Liver (tissue), 8 donors: ENCODE measurements at regions not wholly inside any gene's neighbourhood (a gene's known extent, or its start where the extent isn't known, plus 50 kb on each side); places are given as distances from the start of the nearest gene placed in this dataset.

ENCODE experiments used
- DNase-seq: peaks from one replicate; pipeline ENCODE4 v3.0.0-alpha.2; 2017; ENCODE audit warnings: low spot score
- H3K27ac ChIP-seq, 2 donors: one replicate each; pipeline ENCODE4 v1.7.0; 2013; ENCODE audit warnings: inconsistent platforms in 2 of 2, low read length in 2 of 2, control low read depth in 1 of 2, low read depth in 1 of 2, mild to moderate bottlenecking in 1 of 2
- H3K27me3 ChIP-seq, 4 donors: one replicate each; pipeline versions ENCODE4 v1.6.1 to v1.7.0; 2013; ENCODE audit warnings: low read length in 3 of 4, inconsistent platforms in 1 of 4, mild to moderate bottlenecking in 1 of 4, moderate library complexity in 1 of 4; ENCODE audit not compliant: control insufficient read depth in 4 of 4, insufficient read depth in 4 of 4
- H3K36me3 ChIP-seq, 4 donors: one replicate each; pipeline versions ENCODE4 v1.6.1 to v1.7.0; 2013; ENCODE audit warnings: low read length in 3 of 4, mild to moderate bottlenecking in 3 of 4, low read depth in 1 of 4, moderate library complexity in 1 of 4; ENCODE audit not compliant: control insufficient read depth in 4 of 4, insufficient read depth in 3 of 4
- H3K4me1 ChIP-seq, 4 donors: one replicate each; pipeline versions ENCODE4 v1.6.1 to v1.7.0; 2013; ENCODE audit warnings: low read length in 3 of 4, mild to moderate bottlenecking in 3 of 4, moderate library complexity in 1 of 4; ENCODE audit not compliant: control insufficient read depth in 4 of 4, insufficient read depth in 4 of 4
- H3K4me3 ChIP-seq, 3 donors: one replicate each; pipeline versions ENCODE4 v1.6.1 to v1.7.0; 2013; ENCODE audit warnings: low read length in 3 of 3, control low read depth in 1 of 3, low read depth in 1 of 3, mild to moderate bottlenecking in 1 of 3
- H3K9ac ChIP-seq, 2 donors: one replicate each; pipeline ENCODE4 v1.7.0; 2013; ENCODE audit warnings: low read length in 2 of 2, mild to moderate bottlenecking in 2 of 2, moderate library complexity in 2 of 2, control low read depth in 1 of 2, low read depth in 1 of 2
- H3K9me3 ChIP-seq, 4 donors: one replicate each; pipeline versions ENCODE4 v1.6.1 to v1.7.0; 2013; ENCODE audit warnings: low read length in 3 of 4; ENCODE audit not compliant: control insufficient read depth in 4 of 4
- ATF3 ChIP-seq: IDR thresholded peaks from 2 replicates; pipeline ENCODE4 v1.6.1; 2016; ENCODE audit warnings: antibody characterized with exemption
- CTCF ChIP-seq: fragments of 150-350 bp; IDR thresholded peaks from 2 replicates; pipeline ENCODE4 v1.5.1; 2017; ENCODE audit warnings: improper control_type of control experiment, low read depth, low read length; ENCODE audit not compliant: missing input control
- EGR1 ChIP-seq, 2 donors: IDR thresholded peaks; 2 replicates each; pipeline ENCODE4 v1.6.1; 2016 to 2018; ENCODE audit warnings: antibody characterized with exemption in 2 of 2, low read depth in 2 of 2
- FOXA1 ChIP-seq: IDR thresholded peaks from 2 replicates; pipeline ENCODE4 v1.6.1; 2016; ENCODE audit warnings: antibody characterized with exemption
- FOXA2 ChIP-seq: IDR thresholded peaks from 2 replicates; pipeline ENCODE4 v1.6.1; 2016; ENCODE audit warnings: antibody characterized with exemption
- GABPA ChIP-seq, 2 donors: IDR thresholded peaks in 1 of 2; conservative IDR thresholded peaks in 1 of 2; 2 replicates each; pipeline ENCODE4 v1.6.1; 2016; ENCODE audit warnings: antibody characterized with exemption in 2 of 2, mild to moderate bottlenecking in 1 of 2, moderate library complexity in 1 of 2
- HNF4A ChIP-seq, 2 donors: conservative IDR thresholded peaks; 2 replicates each; pipeline ENCODE4 v1.6.1; 2016; ENCODE audit warnings: antibody characterized with exemption in 2 of 2, mild to moderate bottlenecking in 2 of 2
- HNF4G ChIP-seq: IDR thresholded peaks from 2 replicates; pipeline ENCODE4 v1.6.1; 2016; ENCODE audit warnings: antibody characterized with exemption
- JUND ChIP-seq, 2 donors: IDR thresholded peaks; 2 replicates each; pipeline ENCODE4 v1.6.1; 2016; ENCODE audit warnings: antibody characterized with exemption in 2 of 2
- MAX ChIP-seq: IDR thresholded peaks from 2 replicates; pipeline ENCODE4 v1.6.1; 2016; ENCODE audit warnings: antibody characterized with exemption
- NR2F2 ChIP-seq: IDR thresholded peaks from 2 replicates; pipeline ENCODE4 v1.6.1; 2016; ENCODE audit warnings: antibody characterized with exemption
- RAD21 ChIP-seq, 2 donors: IDR thresholded peaks; 2 replicates each; pipeline ENCODE4 v1.6.1; 2016; ENCODE audit warnings: antibody characterized with exemption in 2 of 2, mild to moderate bottlenecking in 2 of 2
- RXRA ChIP-seq, 2 donors: IDR thresholded peaks; 2 replicates each; pipeline ENCODE4 v1.6.1; 2017 to 2018; ENCODE audit warnings: antibody characterized with exemption in 2 of 2, mild to moderate bottlenecking in 1 of 2
- TAF1 ChIP-seq: conservative IDR thresholded peaks from 2 replicates; pipeline ENCODE4 v1.6.1; 2016; ENCODE audit warnings: antibody characterized with exemption, mild to moderate bottlenecking
- YY1 ChIP-seq: IDR thresholded peaks from 2 replicates; pipeline ENCODE4 v1.6.1; 2016; ENCODE audit warnings: antibody characterized with exemption, mild to moderate bottlenecking
- ZBTB33 ChIP-seq: IDR thresholded peaks from 2 replicates; pipeline ENCODE4 v1.6.1; 2016; ENCODE audit warnings: antibody characterized with exemption
- WGBS: extraction: QIAGEN DNeasy Blood & Tissue Kit; methylation state at CpG from one replicate; pipeline ENCODE4 v1.1.7; 2013; 5-methylcytosine and 5-hydroxymethylcytosine counted together
- donor health status: healthy.
- donor health status: healthy.
- donor health status: healthy.
- donor health status: healthy.
- donor health status: healthy.

- H3K4me3 ChIP-seq: no peak overlapping the region
- no peaks in the 10 kb centered on the region for H3K36me3 ChIP-seq
- WGBS: 87% methylated on average over 3 of the region's 3 CpGs
- no peak for TF ChIP-seq GABPA (IDR thresholded peaks at IDR 0.05 in 1 of 2, conservative IDR thresholded peaks at IDR 0.05 in 1 of 2)
- no peak for TF ChIP-seq ZBTB33
- no peak for TF ChIP-seq EGR1 (IDR thresholded peaks at IDR 0.05; ENCODE audit: low read depth in 2 of 2)
- TF ChIP-seq FOXA1: no peak
- no peak for TF ChIP-seq RXRA (IDR thresholded peaks at IDR 0.05)
- TF ChIP-seq NR2F2: no peak
- TF ChIP-seq YY1: no peak
- no peak for TF ChIP-seq JUND (IDR thresholded peaks at IDR 0.05)
- no peak for TF ChIP-seq RAD21 (IDR thresholded peaks at IDR 0.05)
- no peak for TF ChIP-seq CTCF
- no peak for TF ChIP-seq ATF3
- TF ChIP-seq HNF4G: no peak
- no peak for TF ChIP-seq FOXA2
- no peaks in the 10 kb centered on the region for H3K9me3 ChIP-seq
- H3K4me1 ChIP-seq: peaks cover 4 to 20% (median 8%) of the 10 kb centered on the region in 4 donors
- H3K27ac ChIP-seq: no peak overlapping the region
- H3K27me3 ChIP-seq: no peaks in the 10 kb centered on the region
- DNase-seq: no peak
- no peak overlapping the region for H3K9ac ChIP-seq
Observed at GRCh38 chr3:43885908-43886618, 195.3 kb downstream of the ABHD5 start.

GRCh38 chr3:43892061-43892460 is 201.3 kb downstream of the ABHD5 start:
- no peak for DNase-seq
- H3K27me3 ChIP-seq: peaks cover 0 to 3% (median under 1%) of the 10 kb centered on the region in 4 donors
- no peak for TF ChIP-seq HNF4G
- no peak for TF ChIP-seq FOXA2
- TF ChIP-seq CTCF: no peak
- no peak for TF ChIP-seq TAF1
- TF ChIP-seq NR2F2: no peak
- TF ChIP-seq FOXA1: no peak
- no peak for TF ChIP-seq HNF4A (conservative IDR thresholded peaks at IDR 0.05)
- TF ChIP-seq MAX: no peak
- TF ChIP-seq YY1: no peak

More at GRCh38 chr3:43892061-43892460, 201.3 kb downstream of the ABHD5 start:
- Histone ChIP-seq H3K9ac (no peak overlapping the region), H3K27ac (no peak overlapping the region), H3K4me3 (no peak overlapping the region), H3K36me3 (no peaks in the 10 kb centered on the region), H3K4me1 (peaks cover 3 to 12% (median 9%) of the 10 kb centered on the region in 4 donors), H3K9me3 (peaks cover 0 to 7% (median 0%) of the 10 kb centered on the region in 4 donors)
- WGBS: 61% methylated on average over 6 of the region's 6 CpGs
